Hepatocyte (in vitro differentiated cells): ENCODE measurements at regions not wholly inside any gene's neighbourhood (a gene's known extent, or its start where the extent isn't known, plus 50 kb on each side); places are given as distances from the start of the nearest gene placed in this dataset.

Experiments
- EZH2 ChIP-seq: fragments of 200-600 bp; sonication (generic); IDR thresholded peaks from 2 replicates; pipeline ENCODE4 v1.6.1; 2016; ENCODE audit warnings: antibody characterized with exemption, mild to moderate bottlenecking, borderline replicate concordance
- EZH2phosphoT487 ChIP-seq: fragments of 200-600 bp; sonication (generic); IDR thresholded peaks from one replicate; pipeline ENCODE4 v1.6.1; 2018; ENCODE audit warnings: antibody characterized with exemption, mild to moderate bottlenecking, low read depth, moderate library complexity; ENCODE audit not compliant: unreplicated experiment, severe bottlenecking
- TF ChIP-seq, protein P1 (sequence below): fragments of 200-600 bp; sonication (generic); IDR thresholded peaks from 2 replicates; pipeline ENCODE4 v1.5.1; 2016; ENCODE audit warnings: antibody characterized with exemption, mild to moderate bottlenecking; ENCODE audit not compliant: poor library complexity

- TF ChIP-seq EZH2 (no peak), EZH2phosphoT487 (no peak)
- TF ChIP-seq, protein P1, sequence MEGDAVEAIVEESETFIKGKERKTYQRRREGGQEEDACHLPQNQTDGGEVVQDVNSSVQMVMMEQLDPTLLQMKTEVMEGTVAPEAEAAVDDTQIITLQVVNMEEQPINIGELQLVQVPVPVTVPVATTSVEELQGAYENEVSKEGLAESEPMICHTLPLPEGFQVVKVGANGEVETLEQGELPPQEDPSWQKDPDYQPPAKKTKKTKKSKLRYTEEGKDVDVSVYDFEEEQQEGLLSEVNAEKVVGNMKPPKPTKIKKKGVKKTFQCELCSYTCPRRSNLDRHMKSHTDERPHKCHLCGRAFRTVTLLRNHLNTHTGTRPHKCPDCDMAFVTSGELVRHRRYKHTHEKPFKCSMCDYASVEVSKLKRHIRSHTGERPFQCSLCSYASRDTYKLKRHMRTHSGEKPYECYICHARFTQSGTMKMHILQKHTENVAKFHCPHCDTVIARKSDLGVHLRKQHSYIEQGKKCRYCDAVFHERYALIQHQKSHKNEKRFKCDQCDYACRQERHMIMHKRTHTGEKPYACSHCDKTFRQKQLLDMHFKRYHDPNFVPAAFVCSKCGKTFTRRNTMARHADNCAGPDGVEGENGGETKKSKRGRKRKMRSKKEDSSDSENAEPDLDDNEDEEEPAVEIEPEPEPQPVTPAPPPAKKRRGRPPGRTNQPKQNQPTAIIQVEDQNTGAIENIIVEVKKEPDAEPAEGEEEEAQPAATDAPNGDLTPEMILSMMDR, result no peak
These were observed 502.2 kb downstream of the PLPP3 start for GRCh38 chr1:56077206-56077605.
